GM21360 (cell line): ENCODE measurements at regions not wholly inside any gene's neighbourhood (a gene's known extent, or its start where the extent isn't known, plus 50 kb on each side); places are given as distances from the start of the nearest gene placed in this dataset.

Experiments used
- ATAC-seq: cut with Tn5 transposase; IDR thresholded peaks from one replicate; pipeline ENCODE4 v1.9.1; 2021; ENCODE audit warnings: mild to moderate bottlenecking, moderate library complexity; ENCODE audit not compliant: unreplicated experiment

GRCh38 chr1:38352869-38353268 is 306.3 kb upstream of the POU3F1 start:
- no peak for ATAC-seq

- no peak for ATAC-seq
Measured at GRCh38 chr1:38347446-38348175, 301.0 kb upstream of the POU3F1 start.

GRCh38 chr1:38344716-38345115 is 298.1 kb upstream of the POU3F1 start:
- no peak for ATAC-seq

- no peak for ATAC-seq
Measured at GRCh38 chr1:38341694-38342093, 295.1 kb upstream of the POU3F1 start.

GRCh38 chr1:38340409-38340808 is 293.8 kb upstream of the POU3F1 start:
- ATAC-seq: no peak

- ATAC-seq: no peak
Measured at GRCh38 chr1:38337711-38338110, 291.1 kb upstream of the POU3F1 start.

- ATAC-seq: no peak
Measured at GRCh38 chr1:38336961-38337360, 290.4 kb upstream of the POU3F1 start.

GRCh38 chr1:38336301-38336923 is 289.8 kb upstream of the POU3F1 start:
- no peak for ATAC-seq

GRCh38 chr1:38334930-38335592 is 288.5 kb upstream of the POU3F1 start:
- no peak for ATAC-seq

- no peak for ATAC-seq
Measured at GRCh38 chr1:38332649-38333310, 286.2 kb upstream of the POU3F1 start.

- ATAC-seq: no peak
Measured at GRCh38 chr1:38331496-38332210, 285.1 kb upstream of the POU3F1 start.

- ATAC-seq: no peak
Measured at GRCh38 chr1:38330799-38331198, 284.2 kb upstream of the POU3F1 start.

GRCh38 chr1:38329644-38330043 is 283.1 kb upstream of the POU3F1 start:
- ATAC-seq: no peak

GRCh38 chr1:38328278-38329035 is 281.9 kb upstream of the POU3F1 start:
- no peak for ATAC-seq

- no peak for ATAC-seq
Measured at GRCh38 chr1:38327559-38327973, 281.0 kb upstream of the POU3F1 start.

- ATAC-seq: no peak
Measured at GRCh38 chr1:38326856-38327255, 280.3 kb upstream of the POU3F1 start.

- ATAC-seq: no peak
Measured at GRCh38 chr1:38326135-38326534, 279.5 kb upstream of the POU3F1 start.

GRCh38 chr1:38312753-38313152 is 266.2 kb upstream of the POU3F1 start:
- no peak for ATAC-seq

GRCh38 chr1:38310079-38310478 is 263.5 kb upstream of the POU3F1 start:
- ATAC-seq: no peak

GRCh38 chr1:38308780-38309179 is 262.2 kb upstream of the POU3F1 start:
- ATAC-seq: no peak
